AG04450 (cell line): ENCODE measurements at regions not wholly inside any gene's neighbourhood (a gene's known extent, or its start where the extent isn't known, plus 50 kb on each side); places are given as distances from the start of the nearest gene placed in this dataset.

Source experiments
- CTCF ChIA-PET: fragments of 300-600, 350-600 bp; formaldehyde crosslinking; extraction: SDS; loops from one replicate; lab custom pipeline; 2022; ENCODE audit warnings: antibody characterized with exemption, inconsistent platforms; lab: Charles Lee
- POLR2A ChIA-PET: fragments of 350-600 bp; formaldehyde crosslinking; extraction: SDS; loops from one replicate; lab custom pipeline; 2021; ENCODE audit warnings: antibody characterized with exemption, inconsistent platforms; lab: Yijun Ruan, JAX
- DNase-seq: peaks from one replicate; pipeline ENCODE4 v3.0.0-alpha.2; 2011; ENCODE audit warnings: low read depth, low spot score
- H3K27ac ChIP-seq: one replicate; pipeline ENCODE4 v1.5.1; 2012; ENCODE audit warnings: low read depth, low read length, control low read depth
- H3K27me3 ChIP-seq: one replicate; pipeline ENCODE4 v1.6.0; 2012; ENCODE audit warnings: low read length; ENCODE audit not compliant: control insufficient read depth, insufficient read depth
- H3K4me3 ChIP-seq: 2 replicates; pipeline ENCODE4 v1.5.1; 2011; ENCODE audit warnings: mild to moderate bottlenecking, low read depth, low read length, control low read depth
- H3K9me3 ChIP-seq: 2 replicates; pipeline ENCODE4 v1.5.1; 2012; ENCODE audit warnings: low read length; ENCODE audit not compliant: control insufficient read depth, insufficient read depth
- TF ChIP-seq, protein P1 (sequence below): IDR thresholded peaks from 2 replicates; pipeline ENCODE4 v1.5.1; 2011; ENCODE audit warnings: low read depth, low read length, control low read depth, inconsistent platforms

DNA sequence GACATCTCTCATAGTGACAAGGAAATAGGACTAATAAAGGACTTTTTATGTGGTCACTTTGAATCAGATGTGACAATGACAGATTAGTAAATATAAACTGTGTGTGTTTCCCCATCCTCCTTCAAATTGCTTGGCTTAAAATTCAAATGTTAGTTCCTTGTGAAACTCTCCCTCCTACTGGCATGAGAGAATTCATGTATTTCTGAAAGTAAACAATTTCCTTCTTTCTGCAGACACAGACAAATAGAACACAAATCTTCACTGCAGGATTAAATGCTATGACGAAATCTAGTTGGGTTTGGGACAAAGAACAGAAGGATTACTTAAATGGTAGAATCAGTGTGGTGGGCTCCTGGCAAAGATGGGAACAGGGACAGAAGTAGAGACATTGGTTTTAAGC is 328.7 kb upstream of the FAM98A start:
- no peaks in the 10 kb centered on the region for H3K27me3 ChIP-seq
- H3K9me3 ChIP-seq, result no peaks in the 10 kb centered on the region
- TF ChIP-seq, protein P1, sequence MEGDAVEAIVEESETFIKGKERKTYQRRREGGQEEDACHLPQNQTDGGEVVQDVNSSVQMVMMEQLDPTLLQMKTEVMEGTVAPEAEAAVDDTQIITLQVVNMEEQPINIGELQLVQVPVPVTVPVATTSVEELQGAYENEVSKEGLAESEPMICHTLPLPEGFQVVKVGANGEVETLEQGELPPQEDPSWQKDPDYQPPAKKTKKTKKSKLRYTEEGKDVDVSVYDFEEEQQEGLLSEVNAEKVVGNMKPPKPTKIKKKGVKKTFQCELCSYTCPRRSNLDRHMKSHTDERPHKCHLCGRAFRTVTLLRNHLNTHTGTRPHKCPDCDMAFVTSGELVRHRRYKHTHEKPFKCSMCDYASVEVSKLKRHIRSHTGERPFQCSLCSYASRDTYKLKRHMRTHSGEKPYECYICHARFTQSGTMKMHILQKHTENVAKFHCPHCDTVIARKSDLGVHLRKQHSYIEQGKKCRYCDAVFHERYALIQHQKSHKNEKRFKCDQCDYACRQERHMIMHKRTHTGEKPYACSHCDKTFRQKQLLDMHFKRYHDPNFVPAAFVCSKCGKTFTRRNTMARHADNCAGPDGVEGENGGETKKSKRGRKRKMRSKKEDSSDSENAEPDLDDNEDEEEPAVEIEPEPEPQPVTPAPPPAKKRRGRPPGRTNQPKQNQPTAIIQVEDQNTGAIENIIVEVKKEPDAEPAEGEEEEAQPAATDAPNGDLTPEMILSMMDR, result no peak
- ChIA-PET POLR2A (no interaction called here), CTCF (interaction anchor here (0.7 kb wide), 1 partner anchor 10 kb away, joined by 3 read pairs; no protein-coding TSS in a partner anchor)
- no peak overlapping the region for H3K27ac ChIP-seq
- DNase-seq, result no peak
- no peak overlapping the region for H3K4me3 ChIP-seq

DNA sequence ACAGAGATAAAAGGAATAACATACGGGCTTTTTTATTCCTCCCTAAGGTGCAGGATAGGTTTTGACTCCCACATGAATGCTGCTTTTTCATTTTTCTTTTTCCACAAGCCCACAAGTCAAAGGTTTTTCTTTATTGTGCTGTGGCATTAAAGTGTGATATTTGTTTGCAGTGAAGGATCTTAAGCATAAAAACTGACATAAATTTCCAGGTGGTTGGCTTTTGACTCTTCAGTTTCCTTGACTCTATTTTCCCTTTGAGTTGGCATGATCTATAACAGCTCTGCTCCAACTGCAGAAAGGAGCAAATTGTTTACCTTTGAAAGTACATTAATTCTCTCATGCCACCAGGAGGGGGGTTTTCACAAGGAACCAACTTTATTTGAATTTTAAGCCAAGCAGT is 326.2 kb upstream of the FAM98A start:
- DNase-seq, result no peak
- no peaks in the 10 kb centered on the region for H3K27me3 ChIP-seq
- POLR2A ChIA-PET, result no interaction called here
- CTCF ChIA-PET, result no interaction called here
- H3K4me3 ChIP-seq, result no peak overlapping the region
- TF ChIP-seq, protein P1, result no peak
- H3K9me3 ChIP-seq, result no peaks in the 10 kb centered on the region
- no peak overlapping the region for H3K27ac ChIP-seq

DNA sequence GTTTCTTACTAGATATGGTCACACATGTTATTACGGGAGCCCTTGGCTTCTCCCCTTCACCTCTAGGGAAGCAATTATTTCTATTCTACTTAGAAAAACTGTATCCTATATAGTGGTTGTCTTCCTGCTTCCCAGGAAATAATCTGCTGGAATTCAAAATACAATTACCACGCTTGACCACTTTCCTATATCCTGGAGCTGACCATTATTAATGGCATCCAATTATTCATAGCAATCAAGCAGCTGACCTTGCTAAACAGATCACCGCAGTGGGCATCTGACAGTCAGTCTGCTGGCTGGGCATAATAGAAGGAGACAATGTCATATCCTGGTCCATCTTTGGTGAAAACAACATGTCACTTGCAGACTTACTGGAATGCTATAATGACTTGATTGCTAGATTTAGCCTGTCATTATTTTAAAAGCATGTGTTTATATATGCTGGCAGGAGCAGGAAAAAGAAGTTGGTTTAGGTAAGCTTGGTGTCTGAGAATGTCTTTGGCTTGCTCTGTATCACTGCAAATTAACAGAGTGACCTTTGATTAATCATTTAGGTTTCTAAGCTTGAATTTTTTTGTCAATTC is 325.6 kb upstream of the FAM98A start:
- TF ChIP-seq, protein P1, result no peak
- H3K27ac ChIP-seq, result no peak overlapping the region
- H3K27me3 ChIP-seq, result no peaks in the 10 kb centered on the region
- CTCF ChIA-PET, result interaction anchor here (0.6 kb wide), 1 partner anchor 124 kb away, joined by 3 read pairs; no protein-coding TSS in a partner anchor
- no peaks in the 10 kb centered on the region; the same call in 1 of the 2 replicates for H3K9me3 ChIP-seq
- POLR2A ChIA-PET, result no interaction called here
- DNase-seq, result no peak
- H3K4me3 ChIP-seq, result no peak overlapping the region

DNA sequence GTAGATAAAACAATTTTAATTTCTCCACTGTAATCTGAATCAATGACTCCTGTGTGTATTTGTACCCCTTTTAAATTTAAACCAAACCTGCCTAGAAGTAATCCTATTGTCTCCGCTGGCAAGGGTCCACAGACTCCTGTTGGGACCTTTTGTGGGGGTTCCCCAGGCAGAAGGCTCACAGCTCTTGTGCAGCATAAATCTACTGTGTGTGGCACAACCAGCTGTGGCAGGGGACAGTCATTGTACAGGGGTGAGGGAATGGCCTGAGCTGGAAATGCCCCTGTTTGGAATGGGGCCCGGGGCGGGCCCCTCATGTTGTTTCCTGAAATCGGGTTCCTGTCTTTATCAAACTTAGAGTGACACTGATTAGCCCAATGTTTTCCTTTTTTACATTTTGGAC is 318.2 kb upstream of the FAM98A start:
- POLR2A ChIA-PET, result no interaction called here
- Histone ChIP-seq H3K27me3 (no peaks in the 10 kb centered on the region), H3K27ac (no peak overlapping the region), H3K4me3 (no peak overlapping the region), H3K9me3 (no peaks in the 10 kb centered on the region; the same call in 1 of the 2 replicates)
- TF ChIP-seq, protein P1, result no peak
- CTCF ChIA-PET, result no interaction called here
- DNase-seq, result no peak

DNA sequence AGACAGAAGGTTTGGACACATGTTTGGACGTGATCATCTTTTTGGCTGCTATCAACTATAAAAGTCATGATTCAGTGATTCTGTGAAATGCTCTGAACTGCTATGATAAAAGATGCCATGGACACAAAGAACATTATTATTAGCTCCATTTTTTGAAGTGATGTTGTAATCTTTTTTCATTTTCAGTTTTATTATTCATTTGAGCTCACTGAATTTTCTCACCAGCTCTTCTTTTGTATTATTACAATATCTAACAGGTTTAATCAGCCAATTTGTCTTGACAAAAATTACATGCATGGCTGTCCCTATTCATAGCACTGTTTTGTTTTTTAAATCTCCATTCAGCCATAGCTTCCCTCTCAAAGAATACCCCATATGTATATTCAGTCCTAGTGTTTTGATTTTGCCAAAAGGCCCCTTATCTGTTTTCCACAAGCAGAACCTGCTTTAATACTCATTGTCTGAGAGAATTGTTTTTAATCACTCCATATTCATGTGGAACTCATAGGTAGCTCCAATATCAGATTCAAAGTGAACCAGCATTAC is 314.0 kb upstream of the FAM98A start:
- H3K4me3 ChIP-seq, result no peak overlapping the region
- TF ChIP-seq, protein P1, result no peak
- ChIA-PET CTCF (no interaction called here), POLR2A (no interaction called here)
- no peak overlapping the region for H3K27ac ChIP-seq
- no peak for DNase-seq
- no peaks in the 10 kb centered on the region for H3K9me3 ChIP-seq
- H3K27me3 ChIP-seq, result no peaks in the 10 kb centered on the region
